Calu3 (cell line): ENCODE measurements at regions not wholly inside any gene's neighbourhood (a gene's known extent, or its start where the extent isn't known, plus 50 kb on each side); places are given as distances from the start of the nearest gene placed in this dataset.

Source experiments
- BruUV-seq: library from RNA; stranded (reverse); fragments of 400-500 nt; replicated peaks from 2 replicates; lab custom pipeline; 2021; lab: Mats Ljungman, UMichigan
- CTCF ChIA-PET: fragments of 300-600 bp; sonication (Branson Sonifier 250); formaldehyde crosslinking; loops from one replicate; lab custom pipeline; 2022; ENCODE audit warnings: antibody characterized with exemption; lab: Charles Lee
- DNase-seq: peaks from one replicate; pipeline ENCODE4 v3.0.0; 2022
- H3K27ac Mint-ChIP-seq: one replicate; pipeline ENCODE4 v1.8.0; 2022; ENCODE audit warnings: mixed read lengths; ENCODE audit not compliant: unreplicated experiment
- H3K27me3 Mint-ChIP-seq: one replicate; pipeline ENCODE4 v1.8.0; 2022; ENCODE audit warnings: mixed read lengths; ENCODE audit not compliant: unreplicated experiment
- H3K36me3 Mint-ChIP-seq: one replicate; pipeline ENCODE4 v1.8.0; 2022; ENCODE audit warnings: mild to moderate bottlenecking, moderate library complexity, mixed read lengths; ENCODE audit not compliant: insufficient read depth, unreplicated experiment
- H3K4me1 Mint-ChIP-seq: one replicate; pipeline ENCODE4 v1.8.0; 2022; ENCODE audit warnings: mild to moderate bottlenecking, low read depth, mixed read lengths; ENCODE audit not compliant: unreplicated experiment
- H3K4me3 Mint-ChIP-seq: one replicate; pipeline ENCODE4 v1.8.0; 2022; ENCODE audit warnings: mild to moderate bottlenecking, low read depth, moderate library complexity, mixed read lengths; ENCODE audit not compliant: unreplicated experiment
- H3K9me3 Mint-ChIP-seq: one replicate; pipeline ENCODE4 v1.8.0; 2022; ENCODE audit warnings: low read depth, mixed read lengths; ENCODE audit not compliant: unreplicated experiment
- CTCF ChIP-seq: fragments of 200-600 bp; IDR thresholded peaks from one replicate; pipeline ENCODE4 v1.8.0; 2022; ENCODE audit warnings: antibody characterized with exemption; ENCODE audit not compliant: unreplicated experiment
- intact Hi-C: fragments of 100-400 bp; cut with micrococcal nuclease; formaldehyde crosslinking; loops from one replicate; pipeline ENCODE4 v1.10.0; 2022; ENCODE audit not compliant: unreplicated experiment

DNA sequence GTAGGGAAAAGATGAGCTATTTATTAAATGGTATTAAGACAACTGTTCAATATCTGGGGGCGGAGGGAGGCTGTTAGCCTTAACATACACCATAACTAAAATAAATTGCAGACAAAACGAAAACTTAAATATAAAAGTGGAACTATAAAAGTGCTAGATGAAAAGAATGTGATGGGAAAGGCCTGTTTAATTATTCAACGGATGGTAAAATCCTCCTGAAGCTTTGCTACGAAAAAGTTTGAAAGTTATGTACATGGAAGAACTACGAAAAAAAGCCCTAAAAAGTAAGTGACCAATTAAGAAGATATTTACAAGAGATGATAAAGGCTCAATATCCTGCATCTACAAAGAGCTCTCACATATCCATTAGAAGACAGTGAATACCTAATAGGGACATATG lies 197.8 kb upstream of the IER5L start:
- no TSS peak for BruUV-seq
- no peaks in the 10 kb centered on the region for H3K4me1 Mint-ChIP-seq
- no peaks in the 10 kb centered on the region for H3K27me3 Mint-ChIP-seq
- no peak for DNase-seq
- TF ChIP-seq CTCF: no peak
- intact Hi-C loops: no loop called here
- no peaks in the 10 kb centered on the region for H3K36me3 Mint-ChIP-seq
- CTCF ChIA-PET: no interaction called here
- H3K9me3 Mint-ChIP-seq: no peaks in the 10 kb centered on the region
- no peak overlapping the region for H3K4me3 Mint-ChIP-seq
- H3K27ac Mint-ChIP-seq: no peak overlapping the region

DNA sequence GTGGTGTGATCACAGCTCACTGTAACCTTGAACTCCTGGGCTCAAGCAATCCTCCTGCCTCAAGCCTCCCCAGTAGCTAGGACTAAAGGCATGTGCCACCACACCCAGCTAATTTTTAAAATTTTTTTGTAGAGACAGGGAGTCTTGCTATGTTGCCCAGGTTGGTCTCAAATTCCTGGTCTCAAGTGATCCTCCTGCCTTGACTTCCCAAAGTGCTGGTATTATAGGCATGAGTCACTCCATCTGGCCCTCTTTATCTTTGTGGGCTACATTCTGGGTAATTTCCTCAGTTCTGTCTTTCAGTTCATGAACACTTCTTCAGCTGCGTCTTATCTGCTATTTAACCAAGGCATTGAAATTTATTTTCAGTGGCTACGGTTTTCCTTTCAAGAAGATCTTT lies 196.6 kb upstream of the IER5L start:
- CTCF ChIA-PET: interaction anchor here (0.6 kb wide), 1 partner anchor 1004 kb away, joined by 5 read pairs; no protein-coding TSS in a partner anchor

GRCh38 chr9:129374231-129374630 lies 196.2 kb upstream of the IER5L start:
- Mint-ChIP-seq H3K27ac (no peak overlapping the region), H3K36me3 (no peaks in the 10 kb centered on the region), H3K9me3 (no peaks in the 10 kb centered on the region), H3K4me1 (no peaks in the 10 kb centered on the region), H3K4me3 (no peak overlapping the region), H3K27me3 (no peaks in the 10 kb centered on the region)
- no peak for TF ChIP-seq CTCF
- DNase-seq: no peak
- BruUV-seq: no TSS peak
- intact Hi-C loops: no loop called here
- CTCF ChIA-PET: no interaction called here

More for the DNA sequence above, 196.6 kb upstream of the IER5L start:
- Mint-ChIP-seq H3K4me1 (no peaks in the 10 kb centered on the region), H3K9me3 (no peaks in the 10 kb centered on the region), H3K4me3 (no peak overlapping the region), H3K27me3 (no peaks in the 10 kb centered on the region), H3K36me3 (no peaks in the 10 kb centered on the region), H3K27ac (no peak overlapping the region)
- BruUV-seq: no TSS peak
- no peak for TF ChIP-seq CTCF
- DNase-seq: no peak
- intact Hi-C loops: no loop called here

- Mint-ChIP-seq H3K4me1 (no peaks in the 10 kb centered on the region), H3K36me3 (no peaks in the 10 kb centered on the region)
Measured at GRCh38 chr9:129373361-129373760, 195.3 kb upstream of the IER5L start.

More at GRCh38 chr9:129373361-129373760, 195.3 kb upstream of the IER5L start:
- BruUV-seq: no TSS peak
- Mint-ChIP-seq H3K4me3 (no peak overlapping the region), H3K9me3 (no peaks in the 10 kb centered on the region), H3K27ac (no peak overlapping the region), H3K27me3 (no peaks in the 10 kb centered on the region)
- intact Hi-C loops: no loop called here
- no peak for TF ChIP-seq CTCF
- no peak for DNase-seq
- CTCF ChIA-PET: no interaction called here
